ENCODE measurements at regions not wholly inside any gene's neighbourhood (a gene's known extent, or its start where the extent isn't known, plus 50 kb on each side); places are given as distances from the start of the nearest gene placed in this dataset.

DNA sequence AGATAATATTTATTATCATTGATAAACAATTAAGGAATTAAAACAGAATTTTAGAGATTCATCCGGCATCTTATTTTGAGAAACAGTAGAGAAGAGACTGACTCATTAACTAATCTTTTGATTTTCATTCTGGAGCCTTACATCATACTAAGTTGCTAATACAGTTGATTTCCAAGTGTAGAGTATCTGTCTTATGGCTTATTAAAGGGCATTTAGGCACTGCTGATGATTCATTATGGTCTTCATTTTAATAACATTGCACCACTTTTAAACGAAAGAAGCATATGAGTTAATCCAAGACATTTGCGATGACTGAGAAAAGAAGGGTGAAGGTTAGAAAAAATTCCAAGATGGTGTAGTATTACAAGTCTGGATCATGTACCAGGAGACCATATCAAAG, 186.0 kb upstream of the CACNA2D1 start:
- DNase-seq = no peak
- H3K4me3 ChIP-seq (ENCODE audit: low read depth in 2 of 2, low read length in 1 of 2) = no peak overlapping the region
- no peak overlapping the region for H2AFZ ChIP-seq (ENCODE audit: low read depth)
- ChIA-PET CTCF (no interaction called here), POLR2A (no interaction called here)
- H3K9me3 ChIP-seq = no peaks in the 10 kb centered on the region
- H3K9ac ChIP-seq = no peak overlapping the region
- no peak overlapping the region for H3K27ac ChIP-seq (ENCODE audit: low read depth in 2 of 2, low read length in 1 of 2)
- H3K27me3 ChIP-seq (ENCODE audit: insufficient read depth) = no peaks in the 10 kb centered on the region
- H3K36me3 ChIP-seq (replicated peaks in 1 of 2; ENCODE audit: control insufficient read depth in 1 of 2, insufficient read depth in 2 of 2, low read length in 1 of 2) = no peaks in the 10 kb centered on the region
- H3K79me2 ChIP-seq (ENCODE audit: insufficient read depth) = no peaks in the 10 kb centered on the region
- peaks cover 22% of the 10 kb centered on the region for H3F3A ChIP-seq (replicated peaks; ENCODE audit: insufficient read depth)
- TF ChIP-seq PBX3 (IDR thresholded peaks at IDR 0.05) = no peak
- TF ChIP-seq, protein P1, sequence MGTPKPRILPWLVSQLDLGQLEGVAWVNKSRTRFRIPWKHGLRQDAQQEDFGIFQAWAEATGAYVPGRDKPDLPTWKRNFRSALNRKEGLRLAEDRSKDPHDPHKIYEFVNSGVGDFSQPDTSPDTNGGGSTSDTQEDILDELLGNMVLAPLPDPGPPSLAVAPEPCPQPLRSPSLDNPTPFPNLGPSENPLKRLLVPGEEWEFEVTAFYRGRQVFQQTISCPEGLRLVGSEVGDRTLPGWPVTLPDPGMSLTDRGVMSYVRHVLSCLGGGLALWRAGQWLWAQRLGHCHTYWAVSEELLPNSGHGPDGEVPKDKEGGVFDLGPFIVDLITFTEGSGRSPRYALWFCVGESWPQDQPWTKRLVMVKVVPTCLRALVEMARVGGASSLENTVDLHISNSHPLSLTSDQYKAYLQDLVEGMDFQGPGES (IDR thresholded peaks at IDR 0.05; ENCODE audit: low read depth, low read length) = no peak
- TF ChIP-seq FOSL2 (IDR thresholded peaks at IDR 0.05; ENCODE audit: borderline replicate concordance, low read depth) = no peak
- TF ChIP-seq, protein P2, sequence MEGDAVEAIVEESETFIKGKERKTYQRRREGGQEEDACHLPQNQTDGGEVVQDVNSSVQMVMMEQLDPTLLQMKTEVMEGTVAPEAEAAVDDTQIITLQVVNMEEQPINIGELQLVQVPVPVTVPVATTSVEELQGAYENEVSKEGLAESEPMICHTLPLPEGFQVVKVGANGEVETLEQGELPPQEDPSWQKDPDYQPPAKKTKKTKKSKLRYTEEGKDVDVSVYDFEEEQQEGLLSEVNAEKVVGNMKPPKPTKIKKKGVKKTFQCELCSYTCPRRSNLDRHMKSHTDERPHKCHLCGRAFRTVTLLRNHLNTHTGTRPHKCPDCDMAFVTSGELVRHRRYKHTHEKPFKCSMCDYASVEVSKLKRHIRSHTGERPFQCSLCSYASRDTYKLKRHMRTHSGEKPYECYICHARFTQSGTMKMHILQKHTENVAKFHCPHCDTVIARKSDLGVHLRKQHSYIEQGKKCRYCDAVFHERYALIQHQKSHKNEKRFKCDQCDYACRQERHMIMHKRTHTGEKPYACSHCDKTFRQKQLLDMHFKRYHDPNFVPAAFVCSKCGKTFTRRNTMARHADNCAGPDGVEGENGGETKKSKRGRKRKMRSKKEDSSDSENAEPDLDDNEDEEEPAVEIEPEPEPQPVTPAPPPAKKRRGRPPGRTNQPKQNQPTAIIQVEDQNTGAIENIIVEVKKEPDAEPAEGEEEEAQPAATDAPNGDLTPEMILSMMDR (IDR thresholded peaks at IDR 0.05) = no peak
- no peak for TF ChIP-seq USF2 (IDR thresholded peaks at IDR 0.05; ENCODE audit: borderline replicate concordance, low read depth, low read length)
- TF ChIP-seq POLR2AphosphoS5 (IDR thresholded peaks at IDR 0.05; ENCODE audit: low read depth, low read length) = no peak
- no peak for TF ChIP-seq RAD21 (IDR thresholded peaks at IDR 0.05; ENCODE audit: low read length)
- TF ChIP-seq RXRA (IDR thresholded peaks at IDR 0.05; ENCODE audit: borderline replicate concordance, low read depth) = no peak
- no peak for TF ChIP-seq RFX5 (IDR thresholded peaks at IDR 0.05; ENCODE audit: low read length)
- no peak for TF ChIP-seq RCOR1 (IDR thresholded peaks at IDR 0.05; ENCODE audit: low read length)
- no peak for TF ChIP-seq YY1 (IDR thresholded peaks at IDR 0.05; ENCODE audit: low read depth)
- TF ChIP-seq FOXJ3 (CRISPR knock-in tag; IDR thresholded peaks at IDR 0.05) = no peak
- no peak for TF ChIP-seq SIN3A (IDR thresholded peaks at IDR 0.05; ENCODE audit: borderline replicate concordance, low read depth, low read length)
- no peak for TF ChIP-seq ELF1 (IDR thresholded peaks at IDR 0.05)
- H3K9me2 ChIP-seq = 0 out of 2 replicates have a peak, but pooled peaks cover 2% of the 10 kb centered on the region
- H4K20me1 ChIP-seq (ENCODE audit: insufficient read depth) = no peaks in the 10 kb centered on the region
- no peak overlapping the region for H3K4me2 ChIP-seq
- 83% methylated on average over 3 of the region's 3 CpGs for WGBS (ENCODE audit: low lambda C conversion rate)
- peaks cover 2 to 8% of the 10 kb centered on the region in 2 experiments; a peak in 3 of 4 replicates for H3K4me1 ChIP-seq (ENCODE audit: control insufficient read depth in 1 of 2, insufficient read depth in 2 of 2, low read depth in 1 of 2, low read length in 1 of 2)
